ENCODE measurements at regions not wholly inside any gene's neighbourhood (a gene's known extent, or its start where the extent isn't known, plus 50 kb on each side); places are given as distances from the start of the nearest gene placed in this dataset.

DNA sequence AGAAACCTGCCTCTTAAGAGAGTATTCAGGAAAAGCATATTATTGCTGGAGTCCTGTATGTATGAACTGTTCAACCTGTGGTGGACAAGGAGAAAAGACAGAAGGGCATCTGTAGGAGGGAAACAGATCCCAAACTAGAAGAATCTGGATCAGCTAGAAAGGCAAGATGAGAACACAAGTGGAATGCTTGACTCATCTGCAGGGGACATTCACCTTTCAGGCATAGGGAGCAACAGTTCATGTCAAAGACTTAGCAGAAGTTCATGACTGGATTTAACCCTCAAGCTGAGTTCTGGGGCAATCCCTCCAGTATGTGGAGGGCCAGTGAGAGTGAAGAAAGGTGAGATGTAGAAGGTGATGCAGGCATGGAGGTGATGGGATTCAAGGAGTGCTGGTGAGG lies 135.9 kb upstream of the DYNLRB2 start:
- TF ChIP-seq, protein P1, sequence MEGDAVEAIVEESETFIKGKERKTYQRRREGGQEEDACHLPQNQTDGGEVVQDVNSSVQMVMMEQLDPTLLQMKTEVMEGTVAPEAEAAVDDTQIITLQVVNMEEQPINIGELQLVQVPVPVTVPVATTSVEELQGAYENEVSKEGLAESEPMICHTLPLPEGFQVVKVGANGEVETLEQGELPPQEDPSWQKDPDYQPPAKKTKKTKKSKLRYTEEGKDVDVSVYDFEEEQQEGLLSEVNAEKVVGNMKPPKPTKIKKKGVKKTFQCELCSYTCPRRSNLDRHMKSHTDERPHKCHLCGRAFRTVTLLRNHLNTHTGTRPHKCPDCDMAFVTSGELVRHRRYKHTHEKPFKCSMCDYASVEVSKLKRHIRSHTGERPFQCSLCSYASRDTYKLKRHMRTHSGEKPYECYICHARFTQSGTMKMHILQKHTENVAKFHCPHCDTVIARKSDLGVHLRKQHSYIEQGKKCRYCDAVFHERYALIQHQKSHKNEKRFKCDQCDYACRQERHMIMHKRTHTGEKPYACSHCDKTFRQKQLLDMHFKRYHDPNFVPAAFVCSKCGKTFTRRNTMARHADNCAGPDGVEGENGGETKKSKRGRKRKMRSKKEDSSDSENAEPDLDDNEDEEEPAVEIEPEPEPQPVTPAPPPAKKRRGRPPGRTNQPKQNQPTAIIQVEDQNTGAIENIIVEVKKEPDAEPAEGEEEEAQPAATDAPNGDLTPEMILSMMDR (IDR thresholded peaks at IDR 0.05), result no peak
- TF ChIP-seq POLR2AphosphoS5 (IDR thresholded peaks at IDR 0.05) (no peak), POLR2A (IDR thresholded peaks at IDR 0.05) (no peak), EP300 (IDR thresholded peaks at IDR 0.05) (no peak)
